Left hindlimb (tissue), 1 donor: ENCODE measurements at regions not wholly inside any gene's neighbourhood (a gene's known extent, or its start where the extent isn't known, plus 50 kb on each side); places are given as distances from the start of the nearest gene placed in this dataset.

ENCODE experiments used
- DNase-seq: peaks from one replicate; pipeline ENCODE4 v3.0.0-alpha.2; 2018

DNA sequence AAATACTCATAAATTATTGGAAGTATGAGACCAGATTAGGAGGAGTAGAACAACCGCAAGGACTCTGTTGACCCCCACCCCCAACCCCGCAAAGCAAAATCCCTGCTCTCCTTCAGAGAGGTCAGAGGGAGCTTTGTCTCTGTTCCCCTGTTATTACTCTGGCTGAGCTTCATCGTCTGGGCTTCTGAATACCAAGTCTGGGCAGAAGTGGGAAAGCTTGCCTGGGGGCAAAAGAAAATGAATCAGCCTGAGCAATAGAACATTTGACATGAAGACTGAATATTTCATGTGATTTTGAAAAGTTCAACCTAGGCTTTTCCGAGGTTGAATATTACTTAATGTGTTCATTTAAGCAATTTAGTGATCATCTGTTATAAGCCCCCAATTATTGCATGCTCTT lies 114.6 kb upstream of the ARHGAP28 start:
- no peak for DNase-seq

DNA sequence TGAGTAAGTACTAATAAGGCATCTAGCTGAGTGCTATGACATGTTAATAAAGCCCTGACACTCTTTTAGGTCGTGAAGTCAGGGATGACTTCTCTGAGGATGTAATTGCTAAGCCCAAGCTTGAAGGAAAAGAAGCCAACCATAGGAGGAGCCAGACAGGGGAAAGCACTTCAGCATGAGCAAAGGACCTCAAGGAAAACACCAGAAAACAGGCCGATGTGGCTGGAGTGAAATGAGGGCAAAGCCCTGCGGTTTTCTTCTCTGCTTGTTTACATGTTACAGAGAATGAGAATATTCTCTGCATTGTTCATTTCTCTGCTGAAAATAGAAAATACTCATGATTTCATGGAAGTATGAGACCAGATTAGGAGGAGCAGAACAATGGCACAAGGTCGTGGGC lies 112.5 kb upstream of the ARHGAP28 start:
- DNase-seq, result no peak

DNA sequence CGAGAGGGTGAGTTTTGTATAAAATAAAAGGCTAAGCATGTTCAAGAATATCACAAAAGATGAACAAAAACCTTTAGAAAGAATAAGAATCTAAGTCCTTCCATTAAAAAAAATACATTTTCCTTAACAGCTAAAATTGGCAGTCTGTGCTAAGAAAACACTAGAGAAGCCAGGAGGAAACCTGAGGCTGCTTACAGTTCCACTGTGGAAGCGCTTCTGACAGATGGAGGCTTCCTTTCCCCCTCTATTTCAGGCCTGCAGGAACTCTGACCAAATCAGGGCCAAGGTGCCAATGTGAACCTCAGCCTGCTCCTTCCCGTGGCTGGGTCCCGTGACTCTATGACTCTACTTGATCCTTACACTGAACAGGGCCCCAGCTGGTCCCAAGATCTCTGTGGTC lies 108.1 kb upstream of the ARHGAP28 start:
- DNase-seq, result peak; percentile 46

DNA sequence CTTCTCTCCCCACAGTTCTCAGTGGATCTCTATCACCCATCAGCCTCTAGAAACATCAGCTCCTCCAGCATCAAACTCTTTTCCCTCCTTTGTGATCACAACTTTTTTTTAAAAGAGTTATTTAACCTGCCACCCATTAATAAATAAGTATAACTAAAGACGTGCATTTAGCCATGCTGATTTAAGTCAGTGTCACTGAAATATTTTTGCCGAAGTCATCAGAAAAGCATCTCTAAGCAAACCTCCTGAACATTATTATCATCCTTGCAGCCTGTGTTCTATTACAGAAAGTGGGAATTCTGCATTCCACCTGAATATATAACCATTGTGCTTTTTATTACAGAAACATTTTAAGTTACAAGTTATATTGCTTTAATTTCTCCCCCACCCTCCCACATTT lies 106.2 kb upstream of the ARHGAP28 start:
- DNase-seq, result no peak

DNA sequence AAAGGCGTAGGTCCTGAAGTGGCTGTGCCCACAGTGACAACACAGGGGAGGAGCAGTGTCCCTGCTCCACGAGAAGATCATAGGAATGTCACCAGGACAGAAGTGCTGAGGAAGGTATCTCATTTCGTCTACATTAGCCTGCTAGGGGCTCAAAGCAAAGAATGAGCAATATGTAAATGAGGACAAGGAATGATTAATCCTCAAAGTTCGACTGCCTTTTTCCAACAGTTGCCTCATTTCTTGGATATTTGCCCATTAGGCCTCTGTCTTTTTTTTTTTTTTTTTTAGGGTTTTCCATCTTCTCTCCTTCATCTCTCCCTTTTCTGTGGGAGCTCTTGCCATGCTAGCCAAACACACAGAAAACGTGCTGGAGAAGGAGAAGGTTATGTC lies 105.2 kb upstream of the ARHGAP28 start:
- DNase-seq, result no peak

DNA sequence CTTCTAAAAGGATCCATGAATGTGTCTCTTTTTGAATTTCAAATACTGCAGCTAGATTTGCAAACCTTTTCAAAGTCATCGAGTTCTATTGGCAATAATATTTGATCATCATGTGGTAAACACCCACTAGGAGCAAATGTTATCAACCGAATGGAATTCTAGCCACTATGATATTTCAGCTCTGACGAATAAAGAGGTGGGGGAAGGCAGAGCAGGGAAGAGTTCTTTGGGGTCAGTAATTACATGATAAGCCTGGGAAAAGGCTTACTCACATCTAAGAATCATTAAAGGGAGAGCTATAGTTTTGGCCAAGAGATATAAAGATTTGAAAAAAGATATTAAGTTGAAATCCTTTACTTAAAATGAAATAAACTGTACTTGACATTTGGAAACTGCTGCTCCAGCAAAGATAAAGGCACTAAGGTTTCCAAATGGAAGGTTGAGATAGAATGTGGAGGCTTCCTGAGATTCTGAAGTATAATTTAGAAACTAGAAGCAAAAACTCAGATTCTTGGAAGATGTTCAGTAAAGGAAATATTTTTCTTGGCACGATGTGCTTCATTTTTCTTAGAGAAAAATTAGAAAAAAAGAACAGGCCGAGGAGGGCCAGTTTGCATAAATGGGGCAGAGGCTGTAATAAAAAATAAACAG lies 104.7 kb upstream of the ARHGAP28 start:
- no peak for DNase-seq

DNA sequence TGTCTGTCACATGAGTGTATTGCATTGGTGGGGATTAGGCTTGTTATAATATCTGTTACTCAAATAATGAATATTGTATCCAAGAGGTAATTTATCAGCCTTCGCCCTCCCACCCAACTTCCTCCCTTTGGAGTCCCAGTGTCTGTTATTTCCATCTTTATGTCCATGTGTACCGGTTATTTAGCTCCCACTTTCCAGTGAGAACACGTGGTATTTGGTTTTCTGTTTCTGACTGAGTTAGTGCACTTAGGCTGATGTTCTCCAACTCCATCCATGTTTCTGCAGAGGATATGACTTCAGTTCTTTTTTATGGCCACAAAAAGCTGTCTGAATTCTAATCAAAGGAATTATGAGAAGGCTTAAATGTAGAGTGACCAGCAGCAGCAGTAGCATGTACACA lies 104.0 kb upstream of the ARHGAP28 start:
- no peak for DNase-seq

- DNase-seq, result no peak
Measured at GRCh38 chr18:6626457-6626856, 103.1 kb upstream of the ARHGAP28 start.

- no peak for DNase-seq
Measured at GRCh38 chr18:6627645-6628044, 101.9 kb upstream of the ARHGAP28 start.

DNA sequence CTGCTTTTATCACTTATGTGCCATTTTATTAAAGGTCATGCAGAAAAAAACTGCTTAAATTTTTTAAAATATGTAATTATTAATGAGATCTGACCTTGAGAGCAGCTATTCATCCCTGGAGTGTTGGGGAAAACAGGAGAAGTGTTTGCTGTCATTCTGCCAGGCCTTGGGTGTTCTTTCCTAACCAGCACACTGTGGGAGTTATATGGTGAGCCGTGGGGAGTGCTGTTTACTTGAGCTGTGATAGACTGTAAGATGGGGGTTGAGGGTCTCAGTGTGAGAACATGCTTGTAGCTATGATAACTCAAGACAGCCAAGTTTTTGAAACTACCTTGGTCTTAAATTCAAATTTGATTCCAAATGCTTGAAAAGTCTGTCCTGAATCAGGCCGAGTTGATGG lies 101.3 kb upstream of the ARHGAP28 start:
- no peak for DNase-seq

DNA sequence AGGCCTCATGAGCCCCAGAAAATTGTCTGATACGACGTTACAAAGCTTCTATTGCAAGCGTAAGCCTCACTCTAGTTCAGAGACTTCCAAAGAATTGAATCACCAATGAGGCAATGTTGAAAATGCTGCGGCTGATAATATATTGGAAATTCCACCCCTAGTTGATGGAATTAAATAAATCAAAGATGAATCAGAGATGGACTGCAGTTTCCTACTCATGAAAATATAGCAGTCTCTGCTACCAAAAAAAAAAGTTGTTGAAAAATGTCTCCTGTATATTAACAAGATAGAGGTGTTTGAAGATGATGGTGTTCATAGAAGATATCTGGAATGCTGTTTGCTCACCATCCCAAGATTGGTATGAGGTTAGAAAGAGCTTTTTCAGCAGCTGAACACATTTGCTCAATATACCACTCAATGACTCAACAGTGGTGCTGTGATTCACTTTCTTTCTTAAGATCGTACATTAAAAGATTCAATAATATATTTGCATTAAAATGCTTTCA lies 99.8 kb upstream of the ARHGAP28 start:
- DNase-seq, result no peak

DNA sequence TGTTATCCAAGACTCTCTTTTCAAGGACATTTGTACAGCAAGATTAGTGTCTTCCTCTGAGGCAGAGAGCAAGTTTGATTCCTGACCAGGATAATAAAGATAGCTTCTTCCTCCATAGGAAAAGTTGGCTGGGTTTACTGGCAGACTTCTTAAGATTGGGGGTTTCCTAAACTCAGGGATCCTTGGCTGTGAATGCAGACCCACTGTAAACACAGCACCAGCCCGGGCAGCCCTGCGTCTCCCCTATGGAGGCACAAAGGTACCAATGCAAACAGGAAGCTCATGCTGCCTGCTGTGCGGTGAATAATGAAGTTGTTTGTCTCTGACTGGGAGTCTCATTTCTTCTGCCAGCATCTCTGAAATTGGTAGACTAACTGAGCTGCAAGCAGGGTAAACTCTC lies 96.2 kb upstream of the ARHGAP28 start:
- no peak for DNase-seq

GRCh38 chr18:6636091-6636490 lies 93.4 kb upstream of the ARHGAP28 start:
- DNase-seq, result no peak

GRCh38 chr18:6638447-6638846 lies 91.1 kb upstream of the ARHGAP28 start:
- no peak for DNase-seq

DNA sequence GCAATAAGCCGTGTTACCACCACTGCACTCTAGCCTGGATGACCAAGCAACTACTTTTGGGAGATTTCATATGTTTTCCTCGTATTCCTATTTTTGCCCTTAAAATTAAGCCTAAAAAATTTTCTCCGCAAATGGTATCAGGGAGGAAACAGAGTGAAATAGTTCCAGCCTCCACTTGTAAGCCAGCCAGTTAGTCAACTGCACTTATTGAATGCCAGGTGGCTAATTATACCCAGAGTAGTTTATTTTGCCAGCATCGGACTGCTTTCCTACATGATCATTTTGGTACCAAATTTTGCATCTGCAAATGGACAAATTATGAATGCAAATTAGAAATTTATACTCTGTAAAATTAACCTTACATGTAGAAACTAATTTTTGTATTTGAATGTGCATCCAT lies 90.2 kb upstream of the ARHGAP28 start:
- no peak for DNase-seq

GRCh38 chr18:6644836-6645627 lies 84.5 kb upstream of the ARHGAP28 start:
- DNase-seq, result no peak

- DNase-seq, result no peak
Measured at GRCh38 chr18:6646801-6647200, 82.7 kb upstream of the ARHGAP28 start.

DNA sequence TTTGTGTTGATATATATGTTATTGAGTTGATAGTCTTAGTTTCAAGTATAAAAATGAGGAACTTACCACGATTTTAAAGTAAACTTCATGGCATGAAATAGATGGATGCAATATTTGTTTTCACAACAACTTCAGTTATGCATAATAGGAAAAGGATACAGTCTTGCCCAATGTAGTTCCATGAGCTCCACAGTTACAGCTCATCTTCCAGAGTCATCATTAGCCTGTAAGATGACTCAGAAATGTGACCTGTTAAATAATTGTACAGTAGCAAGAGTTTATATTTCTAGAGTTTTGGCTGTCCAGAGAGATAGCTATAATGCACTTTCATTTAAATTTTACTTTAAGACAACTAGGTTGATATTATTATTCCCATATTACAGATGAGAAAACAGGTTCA lies 80.9 kb upstream of the ARHGAP28 start:
- DNase-seq, result no peak

DNA sequence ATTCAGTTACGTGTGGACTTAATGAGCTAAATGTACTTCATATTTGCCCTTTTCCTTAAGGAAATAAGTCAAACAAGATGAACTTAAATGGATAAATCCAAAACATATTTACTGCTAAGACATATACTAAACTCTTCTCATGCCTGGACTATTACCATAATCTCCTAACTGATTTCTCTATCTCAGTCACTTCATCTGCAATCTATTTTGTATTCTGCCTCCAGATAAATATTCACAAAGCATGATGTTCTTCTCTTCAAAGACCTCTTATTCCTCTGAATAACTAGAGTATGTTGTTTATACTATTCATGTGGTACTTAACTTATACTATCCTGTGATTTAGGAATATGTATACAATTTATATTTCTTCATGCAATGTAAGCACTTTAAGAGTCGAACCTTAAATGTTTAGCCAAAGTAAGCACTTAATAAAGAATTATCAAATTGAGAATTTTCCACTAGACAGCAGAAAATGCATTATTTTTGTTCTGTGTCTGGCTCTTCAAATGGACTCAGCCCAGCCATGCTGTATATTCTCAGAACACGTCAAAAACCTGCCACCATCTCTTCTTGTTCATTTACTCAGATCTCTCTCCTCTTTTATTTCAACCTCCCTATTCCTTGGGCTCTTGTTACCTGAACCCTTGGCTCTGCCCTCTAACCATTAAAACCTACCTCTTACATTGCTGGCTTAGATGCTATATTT lies 79.9 kb upstream of the ARHGAP28 start:
- DNase-seq, result no peak

DNA sequence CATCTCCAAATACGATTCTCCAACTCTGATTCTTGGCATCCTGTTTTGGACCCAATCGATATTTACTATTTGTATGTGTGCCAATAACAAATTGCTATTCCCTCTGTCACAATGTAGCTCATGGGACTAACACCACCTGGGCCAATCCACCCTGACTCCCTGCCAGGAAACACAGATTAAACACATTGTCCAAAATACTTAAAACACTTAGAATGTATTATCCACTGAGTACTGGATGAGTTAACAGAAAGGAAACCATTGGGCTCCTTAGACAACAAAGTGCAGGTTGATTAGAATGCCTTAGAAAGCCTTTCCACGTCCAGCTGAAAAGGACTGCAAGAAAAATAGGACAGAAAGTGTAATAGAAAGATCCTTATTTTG lies 79.4 kb upstream of the ARHGAP28 start:
- DNase-seq, result no peak

DNA sequence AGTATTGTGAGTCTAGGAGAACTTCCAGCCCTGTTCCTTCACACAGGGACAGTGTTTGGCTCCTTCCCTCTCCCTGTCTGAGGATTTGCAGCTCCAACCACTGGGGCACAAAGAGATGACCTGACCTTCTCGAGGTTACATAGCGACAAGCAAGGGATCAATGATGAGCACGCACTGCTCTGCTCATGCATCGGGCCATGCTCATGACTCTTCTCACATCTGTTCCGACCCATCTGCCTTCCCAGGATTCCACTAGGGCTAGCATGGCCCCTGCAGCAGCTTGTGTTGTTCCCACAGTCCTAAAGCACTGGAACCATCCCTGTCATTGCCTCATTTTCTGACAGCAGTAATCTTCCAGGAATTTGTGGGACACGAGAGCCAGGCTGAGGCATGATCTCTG lies 78.8 kb upstream of the ARHGAP28 start:
- DNase-seq, result no peak

DNA sequence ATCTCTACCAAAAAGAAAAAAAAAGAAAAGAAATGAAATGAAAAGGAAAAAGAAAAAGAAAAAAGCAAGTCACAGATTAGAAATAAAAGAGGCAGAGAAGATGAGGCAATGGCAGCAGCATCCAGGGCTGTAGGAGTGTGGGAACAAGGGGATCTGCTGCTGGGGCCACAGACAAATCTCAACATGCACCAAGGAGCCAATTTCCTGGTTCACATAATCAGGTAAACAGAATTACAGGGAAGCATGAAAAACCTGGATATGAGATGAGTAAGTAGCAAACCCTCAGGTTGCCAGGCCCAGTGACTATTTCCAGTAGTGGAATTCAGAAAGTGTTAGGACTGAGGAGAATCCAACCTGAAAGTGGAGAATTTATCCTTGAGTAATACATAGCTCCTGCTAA lies 77.4 kb upstream of the ARHGAP28 start:
- DNase-seq, result no peak

DNA sequence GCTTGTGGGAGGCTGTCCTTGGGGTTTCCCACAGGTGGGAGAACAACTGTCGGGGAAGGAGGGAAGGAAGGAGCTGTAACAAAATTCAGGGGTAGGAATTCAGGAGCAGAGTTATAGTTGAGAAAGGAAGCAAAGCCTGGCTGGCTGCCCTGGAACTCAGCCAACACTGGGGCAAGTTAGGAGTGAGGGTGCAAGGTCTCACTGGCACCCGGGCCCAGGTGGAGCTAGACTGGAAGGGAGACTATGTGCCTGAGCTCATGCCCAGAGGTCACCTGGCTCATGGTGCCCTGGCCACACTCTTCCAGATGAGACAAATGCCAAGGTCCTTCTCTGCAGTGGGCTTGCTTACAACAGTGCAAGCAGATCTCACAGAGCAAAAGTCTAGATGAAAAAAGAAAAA lies 75.6 kb upstream of the ARHGAP28 start:
- no peak for DNase-seq
